ENCODE measurements at regions not wholly inside any gene's neighbourhood (a gene's known extent, or its start where the extent isn't known, plus 50 kb on each side); places are given as distances from the start of the nearest gene placed in this dataset. TPM values are rescaled to one million over a fixed set of nuclear protein-coding genes. Genes with fewer than 3 reads are reported as not detected.

GRCh38 chr13:87607266-87607665, 63.9 kb upstream of the SLITRK5 start:
- Histone ChIP-seq H3K27me3 (ENCODE audit: control insufficient read depth, insufficient read depth, low read length) (no peaks in the 10 kb centered on the region), H3K9me3 (ENCODE audit: control insufficient read depth, insufficient read depth, low read length) (no peaks in the 10 kb centered on the region), H3K4me3 (ENCODE audit: low read depth, low read length) (no peak overlapping the region), H3K27ac (ENCODE audit: low read depth, low read length) (no peak overlapping the region)
- no peak for DNase-seq (ENCODE audit: low read depth, low spot score)
- TF ChIP-seq CTCF (IDR thresholded peaks at IDR 0.05; ENCODE audit: low read depth, low read length) = no peak
- ChIA-PET POLR2A (no interaction called here), CTCF (no interaction called here)

DNA sequence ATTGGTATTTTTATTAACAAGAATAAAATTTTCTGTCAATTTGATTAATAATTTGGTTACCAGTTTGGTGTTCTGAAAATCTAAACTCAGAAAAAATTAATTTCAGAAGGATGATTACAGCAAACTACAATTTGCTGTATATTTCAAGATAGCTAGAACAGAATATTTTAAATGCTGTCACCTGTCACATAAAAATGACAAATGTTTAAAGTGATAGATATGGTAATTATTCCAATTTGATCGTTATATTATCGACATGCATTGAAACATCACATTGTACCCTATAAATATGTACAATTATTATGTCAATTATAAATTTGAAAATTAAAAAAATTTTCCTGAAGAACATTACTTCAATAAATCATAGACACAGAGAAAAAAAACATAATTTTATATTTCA, 56.9 kb upstream of the SLITRK5 start:
- no peak for DNase-seq (ENCODE audit: low read depth, low spot score)
- CTCF ChIA-PET = no interaction called here
- TF ChIP-seq CTCF (IDR thresholded peaks at IDR 0.05; ENCODE audit: low read depth, low read length) = no peak
- no peak overlapping the region for H3K4me3 ChIP-seq (ENCODE audit: low read depth, low read length)
- no peak overlapping the region for H3K27ac ChIP-seq (ENCODE audit: low read depth, low read length)
- H3K9me3 ChIP-seq (ENCODE audit: control insufficient read depth, insufficient read depth, low read length) = no peaks in the 10 kb centered on the region
- POLR2A ChIA-PET = no interaction called here
- H3K27me3 ChIP-seq (ENCODE audit: control insufficient read depth, insufficient read depth, low read length) = no peaks in the 10 kb centered on the region

Small RNA genes lying in the stretch of these regions (small RNA-seq; reads per million reads assigned to genes)
- gene UBBP5 (ENCODE audit: insufficient read length, low read depth) = not detected
